Stomach (tissue), 4 donors: ENCODE measurements at regions not wholly inside any gene's neighbourhood (a gene's known extent, or its start where the extent isn't known, plus 50 kb on each side); places are given as distances from the start of the nearest gene placed in this dataset.

ENCODE experiments used
- CTCF ChIP-seq, 7 experiments: fragments of 450-650 bp in 4 of 7; fragments of 200-600 bp in 3 of 7; sonication (generic) in 3 of 7; IDR thresholded peaks; one replicate each; pipeline ENCODE4 v1.5.1; 2016 to 2019; ENCODE audit warnings: antibody characterized with exemption in 7 of 7, control low read depth in 2 of 7, mild to moderate bottlenecking in 1 of 7
- EP300 ChIP-seq: sonication (generic); formaldehyde crosslinking; IDR thresholded peaks from one replicate; pipeline ENCODE4 v1.6.1; 2017; ENCODE audit warnings: antibody characterized with exemption
- POLR2A ChIP-seq, 4 donors: fragments of 450-650 bp; IDR thresholded peaks; one replicate each; pipeline ENCODE4 v1.6.1; 2016; ENCODE audit warnings: antibody characterized with exemption in 4 of 4, control low read depth in 2 of 4, mild to moderate bottlenecking in 1 of 4, moderate library complexity in 1 of 4
- POLR2AphosphoS5 ChIP-seq, 3 donors: sonication (generic); formaldehyde crosslinking; IDR thresholded peaks; one replicate each; pipeline ENCODE4 v1.6.1; 2016; ENCODE audit warnings: antibody characterized with exemption in 3 of 3

GRCh38 chr20:23227274-23227673 lies 123.3 kb upstream of the NXT1 start:
- no peak for TF ChIP-seq CTCF (IDR thresholded peaks at IDR 0.05)
- no peak for TF ChIP-seq POLR2A (IDR thresholded peaks at IDR 0.05)
- TF ChIP-seq EP300: no peak
- TF ChIP-seq POLR2AphosphoS5 (IDR thresholded peaks at IDR 0.05): no peak
